Liver (tissue), 7 donors: ENCODE measurements at regions not wholly inside any gene's neighbourhood (a gene's known extent, or its start where the extent isn't known, plus 50 kb on each side); places are given as distances from the start of the nearest gene placed in this dataset.
"Not testable (repeated sequence)": the region's sequence is repeated elsewhere in the genome, so short reads cannot be mapped to it uniquely, and the experiment has no call there.

ENCODE experiments used
- DNase-seq: peaks from one replicate; pipeline ENCODE4 v3.0.0-alpha.2; 2017; ENCODE audit warnings: low spot score
- H3K27ac ChIP-seq, 2 donors: one replicate each; pipeline ENCODE4 v1.7.0; 2013; ENCODE audit warnings: inconsistent platforms in 2 of 2, low read length in 2 of 2, control low read depth in 1 of 2, low read depth in 1 of 2, mild to moderate bottlenecking in 1 of 2
- H3K27me3 ChIP-seq, 4 donors: one replicate each; pipeline versions ENCODE4 v1.6.1 to v1.7.0; 2013; ENCODE audit warnings: low read length in 3 of 4, inconsistent platforms in 1 of 4, mild to moderate bottlenecking in 1 of 4, moderate library complexity in 1 of 4; ENCODE audit not compliant: control insufficient read depth in 4 of 4, insufficient read depth in 4 of 4
- H3K36me3 ChIP-seq, 4 donors: one replicate each; pipeline versions ENCODE4 v1.6.1 to v1.7.0; 2013; ENCODE audit warnings: low read length in 3 of 4, mild to moderate bottlenecking in 3 of 4, low read depth in 1 of 4, moderate library complexity in 1 of 4; ENCODE audit not compliant: control insufficient read depth in 4 of 4, insufficient read depth in 3 of 4
- H3K4me1 ChIP-seq, 4 donors: one replicate each; pipeline versions ENCODE4 v1.6.1 to v1.7.0; 2013; ENCODE audit warnings: low read length in 3 of 4, mild to moderate bottlenecking in 3 of 4, moderate library complexity in 1 of 4; ENCODE audit not compliant: control insufficient read depth in 4 of 4, insufficient read depth in 4 of 4
- H3K4me3 ChIP-seq, 3 donors: one replicate each; pipeline versions ENCODE4 v1.6.1 to v1.7.0; 2013; ENCODE audit warnings: low read length in 3 of 3, control low read depth in 1 of 3, low read depth in 1 of 3, mild to moderate bottlenecking in 1 of 3
- H3K9ac ChIP-seq, 2 donors: one replicate each; pipeline ENCODE4 v1.7.0; 2013; ENCODE audit warnings: low read length in 2 of 2, mild to moderate bottlenecking in 2 of 2, moderate library complexity in 2 of 2, control low read depth in 1 of 2, low read depth in 1 of 2
- H3K9me3 ChIP-seq, 4 donors: one replicate each; pipeline versions ENCODE4 v1.6.1 to v1.7.0; 2013; ENCODE audit warnings: low read length in 3 of 4; ENCODE audit not compliant: control insufficient read depth in 4 of 4
- FOXA1 ChIP-seq: IDR thresholded peaks from 2 replicates; pipeline ENCODE4 v1.6.1; 2016; ENCODE audit warnings: antibody characterized with exemption
- FOXA2 ChIP-seq: IDR thresholded peaks from 2 replicates; pipeline ENCODE4 v1.6.1; 2016; ENCODE audit warnings: antibody characterized with exemption
- HNF4A ChIP-seq, 2 donors: conservative IDR thresholded peaks; 2 replicates each; pipeline ENCODE4 v1.6.1; 2016; ENCODE audit warnings: antibody characterized with exemption in 2 of 2, mild to moderate bottlenecking in 2 of 2
- HNF4G ChIP-seq: IDR thresholded peaks from 2 replicates; pipeline ENCODE4 v1.6.1; 2016; ENCODE audit warnings: antibody characterized with exemption
- JUND ChIP-seq, 2 donors: IDR thresholded peaks; 2 replicates each; pipeline ENCODE4 v1.6.1; 2016; ENCODE audit warnings: antibody characterized with exemption in 2 of 2
- NR2F2 ChIP-seq: IDR thresholded peaks from 2 replicates; pipeline ENCODE4 v1.6.1; 2016; ENCODE audit warnings: antibody characterized with exemption
- RAD21 ChIP-seq, 2 donors: IDR thresholded peaks; 2 replicates each; pipeline ENCODE4 v1.6.1; 2016; ENCODE audit warnings: antibody characterized with exemption in 2 of 2, mild to moderate bottlenecking in 2 of 2
- RXRA ChIP-seq, 2 donors: IDR thresholded peaks; 2 replicates each; pipeline ENCODE4 v1.6.1; 2017 to 2018; ENCODE audit warnings: antibody characterized with exemption in 2 of 2, mild to moderate bottlenecking in 1 of 2
- SP1 ChIP-seq: IDR thresholded peaks from 2 replicates; pipeline ENCODE4 v1.6.1; 2018; ENCODE audit warnings: antibody characterized with exemption, mild to moderate bottlenecking
- TAF1 ChIP-seq: conservative IDR thresholded peaks from 2 replicates; pipeline ENCODE4 v1.6.1; 2016; ENCODE audit warnings: antibody characterized with exemption, mild to moderate bottlenecking
- YY1 ChIP-seq: IDR thresholded peaks from 2 replicates; pipeline ENCODE4 v1.6.1; 2016; ENCODE audit warnings: antibody characterized with exemption, mild to moderate bottlenecking
- WGBS: extraction: QIAGEN DNeasy Blood & Tissue Kit; methylation state at CpG from one replicate; pipeline ENCODE4 v1.1.7; 2013; 5-methylcytosine and 5-hydroxymethylcytosine counted together
- TF ChIP-seq, protein P1 (sequence below): IDR thresholded peaks from 2 replicates; pipeline ENCODE4 v1.6.1; 2016; ENCODE audit warnings: antibody characterized with exemption
- TF ChIP-seq, protein P2 (sequence below): IDR thresholded peaks from 2 replicates; pipeline ENCODE4 v1.6.1; 2016; ENCODE audit warnings: antibody characterized with exemption
- TF ChIP-seq, protein P3 (sequence below): IDR thresholded peaks from 2 replicates; pipeline ENCODE4 v1.6.1; 2016; ENCODE audit warnings: antibody characterized with exemption
- TF ChIP-seq, protein P4 (sequence below): IDR thresholded peaks from 2 replicates; pipeline ENCODE4 v1.6.1; 2016; ENCODE audit warnings: antibody characterized with exemption, mild to moderate bottlenecking
- donor health status: healthy.
- donor health status: healthy.
- donor health status: healthy.
- donor health status: healthy.

DNA sequence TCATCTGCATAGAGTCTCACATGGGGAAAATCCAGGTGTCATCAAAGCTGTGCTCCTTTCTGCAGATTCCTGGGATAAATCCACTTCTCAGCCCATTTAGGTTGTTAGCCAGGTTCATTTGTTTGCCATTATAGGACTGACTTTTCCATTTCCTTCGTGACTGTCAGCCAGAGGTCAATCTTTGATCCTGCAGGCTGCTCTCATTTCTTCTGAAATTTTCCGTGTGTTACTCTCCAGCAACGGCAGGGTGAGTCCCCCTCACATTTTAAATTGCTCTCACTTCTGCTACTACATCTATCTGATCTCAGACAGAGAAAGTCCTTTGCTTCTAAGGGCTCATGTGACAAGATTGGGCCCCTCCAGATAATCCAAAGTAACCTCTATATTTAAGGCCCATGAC lies 150.7 kb upstream of the BET1 start:
- 30% methylated on average over 3 of the region's 3 CpGs for WGBS

DNA sequence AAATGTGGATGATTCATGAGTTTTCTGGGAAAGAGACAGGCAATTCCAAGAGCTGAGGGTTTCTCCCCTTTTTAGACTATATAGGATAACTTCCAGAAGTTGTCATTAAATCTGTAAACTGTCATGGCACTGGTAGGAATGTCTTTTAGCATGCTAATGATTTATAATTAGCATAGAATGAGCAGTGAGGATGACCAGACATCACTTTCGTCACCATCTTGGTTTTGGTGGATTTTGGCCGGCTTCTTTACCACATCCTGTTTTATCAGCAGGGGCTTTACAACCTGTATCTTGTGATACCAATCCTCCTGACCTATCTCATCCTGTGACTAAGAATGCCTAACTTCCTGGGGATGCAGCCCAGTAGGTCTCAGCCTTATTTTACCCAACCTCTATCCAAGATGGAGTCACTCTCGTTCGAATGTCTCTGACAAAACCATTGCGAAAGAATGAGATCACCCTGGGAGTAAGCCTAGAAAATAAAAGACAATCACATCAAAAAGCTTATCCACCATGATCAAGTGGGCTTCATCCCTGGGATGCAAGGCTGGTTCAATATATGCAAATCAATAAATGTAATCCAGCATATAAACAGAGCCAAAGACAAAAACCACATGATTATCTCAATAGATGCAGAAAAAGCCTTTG lies 153.6 kb upstream of the BET1 start:
- not testable (repeated sequence) for DNase-seq, H3K4me1 ChIP-seq, H3K9ac ChIP-seq, H3K27ac ChIP-seq, H3K4me3 ChIP-seq, H3K9me3 ChIP-seq, H3K27me3 ChIP-seq, H3K36me3 ChIP-seq
- WGBS = 74% methylated on average over 5 of the region's 5 CpGs

More for the DNA sequence above, 150.7 kb upstream of the BET1 start:
- Histone ChIP-seq H3K4me3 (no peak overlapping the region), H3K27me3 (no peaks in the 10 kb centered on the region), H3K4me1 (no peaks in the 10 kb centered on the region), H3K27ac (no peak overlapping the region), H3K9ac (no peak overlapping the region), H3K36me3 (no peaks in the 10 kb centered on the region), H3K9me3 (no peaks in the 10 kb centered on the region)
- DNase-seq = no peak
- no peak for TF ChIP-seq RXRA (IDR thresholded peaks at IDR 0.05)
- TF ChIP-seq, protein P1, sequence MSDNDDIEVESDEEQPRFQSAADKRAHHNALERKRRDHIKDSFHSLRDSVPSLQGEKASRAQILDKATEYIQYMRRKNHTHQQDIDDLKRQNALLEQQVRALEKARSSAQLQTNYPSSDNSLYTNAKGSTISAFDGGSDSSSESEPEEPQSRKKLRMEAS = no peak
- TF ChIP-seq, protein P2, sequence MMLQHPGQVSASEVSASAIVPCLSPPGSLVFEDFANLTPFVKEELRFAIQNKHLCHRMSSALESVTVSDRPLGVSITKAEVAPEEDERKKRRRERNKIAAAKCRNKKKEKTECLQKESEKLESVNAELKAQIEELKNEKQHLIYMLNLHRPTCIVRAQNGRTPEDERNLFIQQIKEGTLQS = no peak
- TF ChIP-seq, protein P3, sequence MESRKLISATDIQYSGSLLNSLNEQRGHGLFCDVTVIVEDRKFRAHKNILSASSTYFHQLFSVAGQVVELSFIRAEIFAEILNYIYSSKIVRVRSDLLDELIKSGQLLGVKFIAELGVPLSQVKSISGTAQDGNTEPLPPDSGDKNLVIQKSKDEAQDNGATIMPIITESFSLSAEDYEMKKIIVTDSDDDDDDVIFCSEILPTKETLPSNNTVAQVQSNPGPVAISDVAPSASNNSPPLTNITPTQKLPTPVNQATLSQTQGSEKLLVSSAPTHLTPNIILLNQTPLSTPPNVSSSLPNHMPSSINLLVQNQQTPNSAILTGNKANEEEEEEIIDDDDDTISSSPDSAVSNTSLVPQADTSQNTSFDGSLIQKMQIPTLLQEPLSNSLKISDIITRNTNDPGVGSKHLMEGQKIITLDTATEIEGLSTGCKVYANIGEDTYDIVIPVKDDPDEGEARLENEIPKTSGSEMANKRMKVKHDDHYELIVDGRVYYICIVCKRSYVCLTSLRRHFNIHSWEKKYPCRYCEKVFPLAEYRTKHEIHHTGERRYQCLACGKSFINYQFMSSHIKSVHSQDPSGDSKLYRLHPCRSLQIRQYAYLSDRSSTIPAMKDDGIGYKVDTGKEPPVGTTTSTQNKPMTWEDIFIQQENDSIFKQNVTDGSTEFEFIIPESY = no peak
- TF ChIP-seq YY1 = no peak
- no peak for TF ChIP-seq TAF1
- TF ChIP-seq HNF4A (conservative IDR thresholded peaks at IDR 0.05) = no peak
- no peak for TF ChIP-seq FOXA1
- no peak for TF ChIP-seq JUND (IDR thresholded peaks at IDR 0.05)
- TF ChIP-seq HNF4G = no peak
- no peak for TF ChIP-seq FOXA2

DNA sequence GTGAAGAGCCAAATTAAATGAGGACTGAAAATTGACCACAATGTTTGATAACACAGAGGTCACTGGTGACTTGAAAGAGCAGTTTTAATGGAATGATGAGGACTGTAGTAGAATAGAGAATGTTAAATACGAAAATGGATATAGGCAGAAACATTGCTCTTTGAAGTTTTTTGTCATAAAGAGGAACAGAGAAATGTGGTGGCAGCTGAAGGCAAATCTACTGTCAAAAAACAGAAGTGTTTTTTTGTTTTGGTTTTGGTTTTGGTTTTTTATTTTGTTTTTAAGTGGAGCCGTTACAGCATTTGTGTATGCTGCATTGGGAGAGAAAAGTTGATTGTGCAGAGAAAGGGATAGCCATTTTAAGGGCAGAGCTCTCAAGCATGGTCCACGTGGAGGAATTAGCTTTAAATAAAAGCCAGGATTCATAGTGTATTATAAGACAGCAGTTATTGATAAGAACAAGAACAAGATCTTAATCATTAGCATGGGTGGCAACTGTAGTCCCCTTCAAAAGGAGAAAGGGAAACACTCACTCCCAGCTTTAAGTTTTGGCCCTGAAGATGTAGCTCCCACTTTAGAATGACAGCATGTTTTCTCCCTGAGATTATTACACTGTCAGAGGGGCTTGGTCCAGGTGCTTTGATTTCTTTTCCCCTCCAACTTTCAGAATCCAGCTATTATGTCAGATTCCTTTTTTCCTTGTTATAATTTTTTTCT lies 156.7 kb upstream of the BET1 start:
- Histone ChIP-seq H3K9ac (no peak overlapping the region), H3K4me3 (no peak overlapping the region), H3K4me1 (no peaks in the 10 kb centered on the region), H3K27ac (no peak overlapping the region), H3K27me3 (no peaks in the 10 kb centered on the region), H3K9me3 (no peaks in the 10 kb centered on the region), H3K36me3 (no peaks in the 10 kb centered on the region)
- no peak for DNase-seq
- no peak for TF ChIP-seq JUND (IDR thresholded peaks at IDR 0.05)
- TF ChIP-seq, protein P1 = no peak
- no peak for TF ChIP-seq SP1
- no peak for TF ChIP-seq HNF4A (conservative IDR thresholded peaks at IDR 0.05)
- no peak for TF ChIP-seq NR2F2
- TF ChIP-seq RAD21 (IDR thresholded peaks at IDR 0.05) = no peak
- TF ChIP-seq TAF1 = no peak
- TF ChIP-seq, protein P4, sequence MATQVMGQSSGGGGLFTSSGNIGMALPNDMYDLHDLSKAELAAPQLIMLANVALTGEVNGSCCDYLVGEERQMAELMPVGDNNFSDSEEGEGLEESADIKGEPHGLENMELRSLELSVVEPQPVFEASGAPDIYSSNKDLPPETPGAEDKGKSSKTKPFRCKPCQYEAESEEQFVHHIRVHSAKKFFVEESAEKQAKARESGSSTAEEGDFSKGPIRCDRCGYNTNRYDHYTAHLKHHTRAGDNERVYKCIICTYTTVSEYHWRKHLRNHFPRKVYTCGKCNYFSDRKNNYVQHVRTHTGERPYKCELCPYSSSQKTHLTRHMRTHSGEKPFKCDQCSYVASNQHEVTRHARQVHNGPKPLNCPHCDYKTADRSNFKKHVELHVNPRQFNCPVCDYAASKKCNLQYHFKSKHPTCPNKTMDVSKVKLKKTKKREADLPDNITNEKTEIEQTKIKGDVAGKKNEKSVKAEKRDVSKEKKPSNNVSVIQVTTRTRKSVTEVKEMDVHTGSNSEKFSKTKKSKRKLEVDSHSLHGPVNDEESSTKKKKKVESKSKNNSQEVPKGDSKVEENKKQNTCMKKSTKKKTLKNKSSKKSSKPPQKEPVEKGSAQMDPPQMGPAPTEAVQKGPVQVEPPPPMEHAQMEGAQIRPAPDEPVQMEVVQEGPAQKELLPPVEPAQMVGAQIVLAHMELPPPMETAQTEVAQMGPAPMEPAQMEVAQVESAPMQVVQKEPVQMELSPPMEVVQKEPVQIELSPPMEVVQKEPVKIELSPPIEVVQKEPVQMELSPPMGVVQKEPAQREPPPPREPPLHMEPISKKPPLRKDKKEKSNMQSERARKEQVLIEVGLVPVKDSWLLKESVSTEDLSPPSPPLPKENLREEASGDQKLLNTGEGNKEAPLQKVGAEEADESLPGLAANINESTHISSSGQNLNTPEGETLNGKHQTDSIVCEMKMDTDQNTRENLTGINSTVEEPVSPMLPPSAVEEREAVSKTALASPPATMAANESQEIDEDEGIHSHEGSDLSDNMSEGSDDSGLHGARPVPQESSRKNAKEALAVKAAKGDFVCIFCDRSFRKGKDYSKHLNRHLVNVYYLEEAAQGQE = no peak
- no peak for TF ChIP-seq RXRA (IDR thresholded peaks at IDR 0.05)
- 54% methylated on average over 3 of the region's 3 CpGs for whole genome bisulfite sequencing
